Bronchial epithelial cell (primary cell): ENCODE measurements at regions not wholly inside any gene's neighbourhood (a gene's known extent, or its start where the extent isn't known, plus 50 kb on each side); places are given as distances from the start of the nearest gene placed in this dataset.

ENCODE experiments used
- DNase-seq: peaks from one replicate; pipeline ENCODE4 v3.0.0-alpha.2; 2010; ENCODE audit warnings: low read depth
- FAIRE-seq: peaks from 2 replicates; lab custom pipeline; 2011; peaks lifted over from hg19 to GRCh38; lab: Jason Lieb, UNC
- H3K27me3 ChIP-seq: 2 replicates; pipeline ENCODE4 v1.5.1; 2011; ENCODE audit warnings: low read length; ENCODE audit not compliant: control insufficient read depth, insufficient read depth
- H3K36me3 ChIP-seq: 2 replicates; pipeline ENCODE4 v1.5.1; 2011; ENCODE audit warnings: low read length; ENCODE audit not compliant: control insufficient read depth, insufficient read depth
- H3K4me3 ChIP-seq: 2 replicates; pipeline ENCODE4 v1.5.1; 2011; ENCODE audit warnings: mild to moderate bottlenecking, low read depth, low read length, control low read depth
- TF ChIP-seq, protein P1 (sequence below): IDR thresholded peaks from 2 replicates; pipeline ENCODE4 v1.5.1; 2011; ENCODE audit warnings: mild to moderate bottlenecking, moderate library complexity, low read length, control low read depth, inconsistent platforms; ENCODE audit not compliant: insufficient read depth, severe bottlenecking

DNA sequence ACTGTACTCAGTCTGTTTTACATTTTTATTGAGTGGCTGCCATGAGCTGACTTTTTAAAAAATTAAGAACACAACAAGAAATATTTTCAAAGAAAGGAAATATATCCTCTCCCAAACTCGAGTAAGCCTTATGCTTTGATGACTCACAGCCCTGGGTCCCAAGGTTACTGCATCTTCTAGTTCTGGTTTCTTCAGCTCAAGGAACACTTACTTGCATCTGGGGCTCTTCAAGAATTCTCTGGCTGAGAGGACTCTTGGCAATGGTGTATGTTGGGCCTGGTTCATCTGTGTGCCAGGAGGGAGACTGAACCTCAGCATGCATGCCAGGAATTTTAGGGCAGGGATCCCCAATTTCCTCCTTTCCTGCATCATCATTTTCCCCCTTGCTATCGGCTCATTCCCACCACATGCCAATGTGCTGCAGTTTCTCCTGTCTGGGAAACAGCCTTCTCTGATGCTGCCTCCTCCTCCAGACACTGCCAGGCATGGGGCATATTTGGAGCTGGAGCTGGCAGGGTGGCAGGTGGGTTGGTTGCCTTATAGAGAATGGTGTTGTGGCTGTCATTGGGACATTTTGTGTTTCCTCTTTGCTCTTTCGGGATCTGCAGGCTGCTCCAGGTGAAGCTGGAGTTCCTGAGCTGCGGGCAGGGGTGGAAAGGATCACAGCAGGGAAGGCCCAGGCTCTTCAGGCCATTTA is 192.2 kb upstream of the HS6ST1 start:
- H3K27me3 ChIP-seq: no peaks in the 10 kb centered on the region
- DNase-seq (no peak), FAIRE-seq (no peak)
- H3K4me3 ChIP-seq: no peak overlapping the region
- TF ChIP-seq, protein P1, sequence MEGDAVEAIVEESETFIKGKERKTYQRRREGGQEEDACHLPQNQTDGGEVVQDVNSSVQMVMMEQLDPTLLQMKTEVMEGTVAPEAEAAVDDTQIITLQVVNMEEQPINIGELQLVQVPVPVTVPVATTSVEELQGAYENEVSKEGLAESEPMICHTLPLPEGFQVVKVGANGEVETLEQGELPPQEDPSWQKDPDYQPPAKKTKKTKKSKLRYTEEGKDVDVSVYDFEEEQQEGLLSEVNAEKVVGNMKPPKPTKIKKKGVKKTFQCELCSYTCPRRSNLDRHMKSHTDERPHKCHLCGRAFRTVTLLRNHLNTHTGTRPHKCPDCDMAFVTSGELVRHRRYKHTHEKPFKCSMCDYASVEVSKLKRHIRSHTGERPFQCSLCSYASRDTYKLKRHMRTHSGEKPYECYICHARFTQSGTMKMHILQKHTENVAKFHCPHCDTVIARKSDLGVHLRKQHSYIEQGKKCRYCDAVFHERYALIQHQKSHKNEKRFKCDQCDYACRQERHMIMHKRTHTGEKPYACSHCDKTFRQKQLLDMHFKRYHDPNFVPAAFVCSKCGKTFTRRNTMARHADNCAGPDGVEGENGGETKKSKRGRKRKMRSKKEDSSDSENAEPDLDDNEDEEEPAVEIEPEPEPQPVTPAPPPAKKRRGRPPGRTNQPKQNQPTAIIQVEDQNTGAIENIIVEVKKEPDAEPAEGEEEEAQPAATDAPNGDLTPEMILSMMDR: no peak
- H3K36me3 ChIP-seq: no peaks in the 10 kb centered on the region

DNA sequence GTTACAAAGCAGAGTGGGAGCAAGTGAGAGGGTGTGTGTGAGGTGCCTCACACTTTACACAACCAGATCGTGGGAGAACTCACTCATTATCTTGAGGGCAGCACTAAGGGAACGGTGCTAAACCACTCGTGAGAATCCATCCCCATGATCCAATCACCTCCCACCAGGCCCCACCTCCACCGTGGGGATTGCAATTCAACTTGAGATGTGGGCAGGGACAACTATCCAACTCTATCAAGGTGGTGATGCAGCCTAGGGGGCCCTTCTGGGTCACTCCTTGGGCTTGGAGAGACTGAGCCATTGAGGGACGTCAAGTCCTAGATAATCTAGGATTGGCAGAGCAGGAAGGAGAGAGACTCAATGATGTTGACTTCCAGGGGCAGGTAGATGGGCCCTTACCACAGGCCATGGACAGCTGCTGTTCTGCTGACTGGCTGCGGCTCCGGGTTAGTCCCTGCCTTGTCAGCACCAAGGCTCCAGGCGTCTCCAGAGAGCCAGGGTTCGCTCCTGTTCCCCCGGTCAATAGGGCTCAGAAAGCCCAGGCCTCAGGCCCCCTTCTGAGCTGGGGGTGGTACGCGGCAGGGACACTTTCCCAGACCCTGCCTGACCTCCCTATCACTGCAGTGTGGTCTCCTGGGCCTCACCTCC is 193.2 kb upstream of the HS6ST1 start:
- TF ChIP-seq, protein P1: no peak
- Histone ChIP-seq H3K27me3 (no peaks in the 10 kb centered on the region), H3K4me3 (no peak overlapping the region), H3K36me3 (no peaks in the 10 kb centered on the region)
- no peak for DNase-seq
- no peak for FAIRE-seq

DNA sequence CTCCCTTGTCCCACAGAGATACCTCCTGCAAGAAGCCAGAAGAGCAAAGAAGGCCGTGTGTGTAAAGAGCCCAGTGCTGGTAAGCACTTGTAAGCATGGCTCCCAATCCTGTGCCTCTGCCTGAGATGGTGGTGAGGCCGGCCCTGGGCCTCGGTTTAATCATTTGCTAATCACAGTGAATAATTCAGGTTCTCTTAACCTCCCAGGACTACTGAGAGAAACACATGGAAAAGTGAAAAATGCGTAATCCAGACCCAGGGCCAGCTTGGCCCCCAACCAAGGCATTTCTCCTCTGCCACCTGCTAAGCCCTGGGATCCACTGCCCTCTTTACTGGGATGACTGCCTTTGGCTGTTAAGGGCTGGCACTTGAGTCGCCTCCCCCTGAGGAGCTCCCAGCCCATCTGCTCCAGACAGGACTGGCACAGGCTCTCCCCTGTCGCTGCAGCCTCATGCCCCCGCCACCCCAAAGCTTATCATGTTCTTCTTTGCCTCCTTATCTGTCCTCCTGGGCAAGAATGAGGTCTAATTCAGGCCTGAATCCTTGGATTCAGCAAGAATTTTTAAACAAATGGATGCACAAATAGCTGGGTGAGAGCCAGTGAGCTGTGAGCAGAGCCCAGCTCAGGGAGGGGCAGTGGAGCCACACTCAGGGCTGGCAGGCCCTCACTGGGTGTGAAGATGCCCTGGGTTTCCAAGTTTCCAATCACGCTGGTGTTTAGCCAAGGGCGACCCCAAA is 193.9 kb upstream of the HS6ST1 start:
- DNase-seq (no peak), FAIRE-seq (peak; percentile 28)
- H3K4me3 ChIP-seq: no peak overlapping the region
- H3K27me3 ChIP-seq: no peaks in the 10 kb centered on the region
- TF ChIP-seq, protein P1: no peak
- H3K36me3 ChIP-seq: no peaks in the 10 kb centered on the region

DNA sequence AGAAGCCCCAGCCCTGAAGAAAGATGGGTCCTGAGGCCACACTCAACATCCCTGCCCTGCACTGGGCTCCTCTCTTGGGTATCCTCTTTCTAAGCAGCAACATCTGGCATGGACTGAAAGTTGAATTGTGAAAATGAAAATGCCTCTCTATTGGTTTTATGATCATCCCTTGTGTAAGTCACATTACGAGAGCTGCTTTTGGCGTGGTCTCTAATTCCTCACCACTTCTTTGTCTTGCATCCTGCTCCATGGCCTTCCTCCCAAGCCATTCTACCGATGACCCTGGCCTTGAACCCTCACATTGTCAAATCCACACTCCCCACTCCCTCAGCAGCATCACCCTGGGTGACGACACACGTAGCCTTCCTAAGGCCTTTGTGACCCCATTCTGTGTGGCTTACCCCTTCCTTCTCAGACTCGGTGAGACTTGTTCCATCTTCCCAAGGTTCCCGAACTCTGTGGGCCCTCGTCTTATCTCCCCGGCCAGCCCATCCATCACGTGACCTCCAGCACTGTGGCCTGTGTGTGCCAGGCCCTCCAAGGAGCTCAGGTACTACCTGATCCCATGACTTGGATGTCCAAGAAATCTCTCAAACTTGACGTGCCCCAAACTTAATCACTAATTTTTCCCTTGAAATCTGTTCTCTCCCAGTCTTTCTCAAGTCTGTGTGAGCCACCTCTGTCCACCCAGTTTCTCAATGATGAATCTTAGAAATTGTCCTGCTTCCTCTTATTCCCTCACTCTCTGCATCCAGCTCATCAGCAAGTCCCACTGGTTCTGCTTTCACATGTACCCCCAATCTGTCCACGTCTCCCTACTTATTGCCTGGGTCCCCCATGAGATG is 194.7 kb upstream of the HS6ST1 start:
- no peak overlapping the region for H3K4me3 ChIP-seq
- H3K27me3 ChIP-seq: no peaks in the 10 kb centered on the region
- H3K36me3 ChIP-seq: no peaks in the 10 kb centered on the region
- FAIRE-seq (no peak), DNase-seq (no peak)
- TF ChIP-seq, protein P1: no peak

DNA sequence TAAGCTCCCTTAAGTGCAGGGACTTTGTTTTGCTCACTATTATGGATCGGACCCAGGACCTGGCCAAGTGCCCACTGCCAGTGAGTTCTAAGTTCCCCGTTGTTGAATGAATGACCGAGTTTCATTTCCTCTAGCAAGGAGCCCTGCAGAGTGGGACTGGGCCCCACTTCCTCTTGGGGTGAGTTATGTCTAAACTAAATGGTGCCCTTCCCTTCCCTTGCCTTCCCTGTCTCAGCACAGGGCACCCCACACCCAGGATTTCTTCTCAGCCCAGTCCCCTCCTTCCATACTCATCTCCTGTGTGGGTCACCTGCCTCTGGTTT is 195.3 kb upstream of the HS6ST1 start:
- no peak for FAIRE-seq
- DNase-seq: no peak

More for the DNA sequence above, 195.3 kb upstream of the HS6ST1 start:
- Histone ChIP-seq H3K27me3 (no peaks in the 10 kb centered on the region), H3K4me3 (no peak overlapping the region), H3K36me3 (no peaks in the 10 kb centered on the region)
- TF ChIP-seq, protein P1: no peak
